Activated CD4-positive, alpha-beta T cell treated with anti-CD3 and anti-CD28 coated beads for 4 hours (primary cell): ENCODE measurements at regions not wholly inside any gene's neighbourhood (a gene's known extent, or its start where the extent isn't known, plus 50 kb on each side); places are given as distances from the start of the nearest gene placed in this dataset.

ENCODE experiments used
- DNase-seq, 2 donors: peaks; one replicate each; pipeline ENCODE4 v3.0.0-alpha.2; 2020

- DNase-seq, result no peak
Measured at GRCh38 chr10:131746241-131746711, 154.5 kb upstream of the PPP2R2D start.

- DNase-seq, result no peak
Measured at GRCh38 chr10:131746785-131747184, 154.0 kb upstream of the PPP2R2D start.

- DNase-seq, result no peak
Measured at GRCh38 chr10:131747251-131747650, 153.6 kb upstream of the PPP2R2D start.

GRCh38 chr10:131747791-131748190, 153.0 kb upstream of the PPP2R2D start:
- no peak for DNase-seq

GRCh38 chr10:131748191-131748590, 152.6 kb upstream of the PPP2R2D start:
- DNase-seq, result no peak

- DNase-seq, result no peak
Measured at GRCh38 chr10:131748831-131749766, 151.7 kb upstream of the PPP2R2D start.

- DNase-seq, result no peak
Measured at GRCh38 chr10:131749767-131750142, 151.1 kb upstream of the PPP2R2D start.

- DNase-seq, result no peak
Measured at GRCh38 chr10:131750171-131750895, 150.5 kb upstream of the PPP2R2D start.

GRCh38 chr10:131750973-131751826, 149.6 kb upstream of the PPP2R2D start:
- DNase-seq, result no peak

- no peak for DNase-seq
Measured at GRCh38 chr10:131751827-131752775, 148.7 kb upstream of the PPP2R2D start.

- no peak for DNase-seq
Measured at GRCh38 chr10:131753336-131753735, 147.5 kb upstream of the PPP2R2D start.

- DNase-seq, result no peak
Measured at GRCh38 chr10:131755200-131755599, 145.6 kb upstream of the PPP2R2D start.

- no peak for DNase-seq
Measured at GRCh38 chr10:131757285-131758058, 143.3 kb upstream of the PPP2R2D start.

GRCh38 chr10:131758062-131758938, 142.5 kb upstream of the PPP2R2D start:
- no peak for DNase-seq

- no peak for DNase-seq
Measured at GRCh38 chr10:131758939-131759301, 141.9 kb upstream of the PPP2R2D start.

- DNase-seq, result no peak
Measured at GRCh38 chr10:131759347-131759746, 141.5 kb upstream of the PPP2R2D start.

GRCh38 chr10:131760416-131761166, 140.2 kb upstream of the PPP2R2D start:
- no peak for DNase-seq

- DNase-seq, result no peak
Measured at GRCh38 chr10:131762789-131763696, 137.8 kb upstream of the PPP2R2D start.
